GM21381 (cell line): ENCODE measurements at regions not wholly inside any gene's neighbourhood (a gene's known extent, or its start where the extent isn't known, plus 50 kb on each side); places are given as distances from the start of the nearest gene placed in this dataset.

Experiments
- ATAC-seq: cut with Tn5 transposase; IDR thresholded peaks from one replicate; pipeline ENCODE4 v1.9.1; 2021; ENCODE audit warnings: mild to moderate bottlenecking, moderate library complexity; ENCODE audit not compliant: unreplicated experiment

- no peak for ATAC-seq
These were observed 815.4 kb upstream of the MDGA2 start for GRCh38 chr14:48490756-48491155.

- ATAC-seq, result no peak
These were observed 798.5 kb upstream of the MDGA2 start for GRCh38 chr14:48473944-48474343.

GRCh38 chr14:48456051-48456450 is 780.6 kb upstream of the MDGA2 start:
- no peak for ATAC-seq

- no peak for ATAC-seq
These were observed 779.5 kb upstream of the MDGA2 start for GRCh38 chr14:48454887-48455286.

GRCh38 chr14:48452437-48452995 is 777.1 kb upstream of the MDGA2 start:
- no peak for ATAC-seq

GRCh38 chr14:48435221-48435620 is 759.8 kb upstream of the MDGA2 start:
- no peak for ATAC-seq

- no peak for ATAC-seq
These were observed 755.4 kb upstream of the MDGA2 start for GRCh38 chr14:48430805-48431204.

- no peak for ATAC-seq
These were observed 754.1 kb upstream of the MDGA2 start for GRCh38 chr14:48429512-48429911.

GRCh38 chr14:48417715-48418500 is 742.5 kb upstream of the MDGA2 start:
- no peak for ATAC-seq

- no peak for ATAC-seq
These were observed 725.9 kb upstream of the MDGA2 start for GRCh38 chr14:48401321-48401720.

- no peak for ATAC-seq
These were observed 723.4 kb upstream of the MDGA2 start for GRCh38 chr14:48398675-48399282.

- ATAC-seq, result no peak
These were observed 716.3 kb upstream of the MDGA2 start for GRCh38 chr14:48391661-48392060.

GRCh38 chr14:48390346-48390745 is 714.9 kb upstream of the MDGA2 start:
- no peak for ATAC-seq

GRCh38 chr14:48384821-48385220 is 709.4 kb upstream of the MDGA2 start:
- no peak for ATAC-seq

GRCh38 chr14:48382961-48383360 is 707.6 kb upstream of the MDGA2 start:
- no peak for ATAC-seq

GRCh38 chr14:48378541-48378940 is 703.1 kb upstream of the MDGA2 start:
- ATAC-seq, result no peak

GRCh38 chr14:48373981-48374380 is 698.6 kb upstream of the MDGA2 start:
- no peak for ATAC-seq

- no peak for ATAC-seq
These were observed 675.6 kb upstream of the MDGA2 start for GRCh38 chr14:48350971-48351370.

GRCh38 chr14:48349689-48350088 is 674.3 kb upstream of the MDGA2 start:
- ATAC-seq, result no peak

GRCh38 chr14:48341069-48341468 is 665.7 kb upstream of the MDGA2 start:
- no peak for ATAC-seq

- ATAC-seq, result no peak
These were observed 658.0 kb upstream of the MDGA2 start for GRCh38 chr14:48333221-48333920.

GRCh38 chr14:48331421-48331820 is 656.0 kb upstream of the MDGA2 start:
- no peak for ATAC-seq
